ENCODE measurements at regions not wholly inside any gene's neighbourhood (a gene's known extent, or its start where the extent isn't known, plus 50 kb on each side); places are given as distances from the start of the nearest gene placed in this dataset.
A peak's percentile ranks its signal among the peaks of the same experiment; 100 is the strongest.

DNA sequence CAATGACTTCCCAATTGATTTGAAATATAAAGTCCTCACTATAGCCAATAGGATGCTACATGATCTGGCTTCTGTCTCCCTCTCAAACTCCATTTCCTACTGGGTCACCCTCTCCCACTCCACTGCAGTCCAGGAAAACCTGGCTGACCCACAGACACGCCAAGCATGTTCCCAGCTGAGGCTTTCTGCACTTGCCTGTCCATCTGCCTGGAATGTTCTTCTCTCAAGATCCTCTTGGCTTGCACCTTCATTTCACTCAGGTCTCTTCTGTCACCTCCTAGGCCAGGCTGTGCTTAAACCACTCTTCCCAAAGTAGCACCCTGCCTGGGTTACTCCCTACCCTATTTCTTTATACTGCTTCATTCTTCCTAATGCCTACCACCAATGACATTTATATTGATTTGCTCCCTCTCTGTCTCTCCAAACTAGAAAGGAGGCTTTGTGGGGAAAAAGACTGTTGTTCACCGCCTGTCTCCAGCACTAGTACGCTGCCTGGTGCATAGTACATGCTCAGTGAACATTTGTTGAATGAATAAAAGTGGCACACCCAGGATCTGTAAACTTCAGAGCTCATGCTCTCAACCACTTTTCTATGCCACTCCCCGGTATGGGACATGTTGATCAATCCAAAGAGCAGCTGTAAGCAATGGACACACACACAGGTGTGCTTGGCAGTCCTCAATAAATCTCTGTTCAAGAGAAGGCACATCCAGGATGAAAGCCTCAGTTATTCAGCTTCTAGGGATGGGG, 261.3 kb downstream of the FOXO1 start:
- H3K4me3 ChIP-seq, result no peak overlapping the region
- peaks cover 2 to 17% of the 10 kb centered on the region in 2 donors for H3K4me1 ChIP-seq (replicated peaks in 1 of 2)
- H3K27ac ChIP-seq, result no peak overlapping the region
- in situ Hi-C loops (cut with MboI; ENCODE audit: low pct_unique_long_range_greater_than_20kb in 2 of 9, low sequenced_read_pairs in 9 of 9, unreplicated experiment in 9 of 9), result no loop called here
- WGBS, 10 experiments, result 67 to 100% (median 92%) methylated on average over 1 to 4 of the region's 4 CpGs; no CpG with 5 or more reads in 2 of the 10 experiments
- no peak for ATAC-seq (replicated peaks in 6 of 8)

DNA sequence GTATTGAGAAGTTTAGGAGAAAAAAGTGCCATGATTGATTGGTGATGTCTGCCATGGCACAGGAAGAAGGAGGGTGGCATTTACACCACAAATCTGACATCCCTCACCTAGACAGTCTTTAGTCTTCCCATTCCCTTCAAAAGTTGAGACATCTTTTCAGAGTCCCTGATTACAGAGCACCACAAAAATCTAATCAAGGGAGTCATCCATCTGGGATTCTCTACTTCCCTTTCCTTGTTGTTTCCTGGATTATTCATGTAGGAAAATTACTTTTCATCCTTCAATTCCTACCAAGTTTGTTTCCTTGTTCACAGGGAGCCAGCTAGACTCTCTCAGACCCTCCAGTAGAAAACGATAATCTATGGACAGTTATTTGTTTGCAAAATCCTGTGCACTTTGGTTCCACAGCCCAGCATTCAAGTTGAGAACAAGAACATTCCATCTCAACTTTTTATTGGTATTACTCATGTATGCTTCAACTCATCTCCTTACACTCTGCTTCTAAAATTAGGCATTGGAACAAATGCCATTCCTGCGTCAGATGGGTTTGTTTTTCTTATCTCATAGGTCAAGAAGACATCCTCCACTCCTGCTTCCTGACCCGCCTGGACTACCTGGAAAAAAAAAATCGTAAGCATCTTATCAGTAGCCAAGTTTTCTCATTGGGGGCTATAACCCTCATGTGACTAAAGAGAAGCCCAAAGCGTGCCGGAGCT, 259.9 kb downstream of the FOXO1 start:
- WGBS, 10 experiments, result 50 to 100% (median 84%) methylated on average over 1 to 5 of the region's 6 CpGs
- H3K4me1 ChIP-seq (replicated peaks in 1 of 2), result peaks cover 2 to 17% of the 10 kb centered on the region in 2 donors
- ATAC-seq (replicated peaks in 6 of 8), result no peak
- no peak overlapping the region for H3K4me3 ChIP-seq
- in situ Hi-C loops (cut with MboI; ENCODE audit: low pct_unique_long_range_greater_than_20kb in 2 of 9, low sequenced_read_pairs in 9 of 9, unreplicated experiment in 9 of 9), result no loop called here
- H3K27ac ChIP-seq, result no peak overlapping the region

DNA sequence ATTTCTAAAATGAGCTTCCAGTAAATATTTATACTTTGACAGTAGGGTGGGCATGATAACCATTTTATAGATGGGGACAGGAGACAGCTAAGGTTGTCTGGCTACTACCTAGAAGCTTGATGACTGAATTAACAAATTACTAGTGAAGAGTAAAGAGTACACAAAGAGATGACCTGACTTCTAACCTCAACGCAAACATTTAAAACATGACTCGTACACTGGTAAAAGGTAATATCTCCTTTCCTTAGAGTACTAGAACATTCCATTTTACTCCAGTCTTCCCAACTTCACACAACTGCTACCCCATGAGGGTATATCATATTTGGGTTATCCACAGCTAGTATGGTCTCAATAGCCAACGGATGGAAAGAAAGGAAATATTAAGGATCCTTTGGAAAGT, 258.9 kb downstream of the FOXO1 start:
- H3K4me1 ChIP-seq (replicated peaks in 1 of 2), result peaks cover 2 to 10% of the 10 kb centered on the region in 2 donors
- in situ Hi-C loops (cut with MboI; ENCODE audit: low pct_unique_long_range_greater_than_20kb in 2 of 9, low sequenced_read_pairs in 9 of 9, unreplicated experiment in 9 of 9), result no loop called here
- no peak overlapping the region for H3K27ac ChIP-seq
- ATAC-seq (replicated peaks in 6 of 8), result no peak
- WGBS, 10 experiments, result 82 to 100% (median 92%) methylated on average over 2 to 3 of the region's 3 CpGs; no CpG with 5 or more reads in 3 of the 10 experiments
- H3K4me3 ChIP-seq, result no peak overlapping the region

DNA sequence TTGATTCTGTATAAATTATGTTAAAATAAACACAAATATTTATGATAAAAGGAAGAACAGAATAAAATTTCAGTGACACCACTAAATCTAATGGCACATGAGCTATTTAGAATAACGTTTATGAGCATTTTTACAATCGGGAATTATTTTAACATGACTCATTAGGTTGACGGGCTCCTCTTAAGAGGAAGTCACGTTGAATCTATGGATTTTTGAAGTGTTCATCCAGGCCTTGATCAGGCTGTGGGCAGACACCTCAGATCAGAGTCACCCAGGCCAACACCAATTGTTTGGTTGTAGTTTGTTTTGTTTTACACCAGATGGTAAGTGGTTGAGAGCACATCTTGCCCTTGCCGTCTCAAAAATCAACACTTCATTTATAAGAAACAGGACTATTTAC, 257.8 kb downstream of the FOXO1 start:
- H3K27ac ChIP-seq, result no peak overlapping the region
- in situ Hi-C loops (cut with MboI; ENCODE audit: low pct_unique_long_range_greater_than_20kb in 2 of 9, low sequenced_read_pairs in 9 of 9, unreplicated experiment in 9 of 9), result no loop called here
- ATAC-seq (replicated peaks in 6 of 8), result no peak
- no peak overlapping the region for H3K4me3 ChIP-seq
- 12 to 94% (median 77%) methylated on average over 2 to 5 of the region's 5 CpGs for WGBS, 10 experiments
- no peaks in the 10 kb centered on the region for H3K4me1 ChIP-seq (replicated peaks in 1 of 2)

DNA sequence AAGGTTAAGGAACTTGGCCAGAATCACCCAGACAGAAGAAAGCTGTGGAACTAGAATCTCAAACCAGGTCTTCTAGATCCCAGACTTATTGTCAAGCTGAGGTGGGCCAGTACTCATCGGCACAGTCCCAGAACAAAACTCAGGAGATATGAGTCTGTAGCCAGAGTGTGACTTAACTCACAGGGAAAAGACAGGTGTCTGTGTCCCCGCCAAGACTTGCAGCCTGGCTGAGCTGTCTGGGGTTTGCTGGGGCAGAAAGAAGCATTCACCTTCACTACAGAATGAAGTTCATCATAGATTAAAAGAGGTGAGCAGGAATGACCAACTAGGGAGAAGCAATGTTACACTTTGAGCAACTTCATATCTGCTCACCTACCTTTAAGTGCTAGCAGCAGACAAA, 257.2 kb downstream of the FOXO1 start:
- Histone ChIP-seq H3K4me3 (no peak overlapping the region), H3K4me1 (replicated peaks in 1 of 2) (no peaks in the 10 kb centered on the region), H3K27ac (no peak overlapping the region)
- in situ Hi-C loops (cut with MboI; ENCODE audit: low pct_unique_long_range_greater_than_20kb in 2 of 9, low sequenced_read_pairs in 9 of 9, unreplicated experiment in 9 of 9), result no loop called here
- 86 to 100% (median 100%) methylated on average over 1 to 2 of the region's 2 CpGs; no CpG with 5 or more reads in 5 of the 10 experiments for WGBS, 10 experiments
- no peak for ATAC-seq (replicated peaks in 6 of 8)

DNA sequence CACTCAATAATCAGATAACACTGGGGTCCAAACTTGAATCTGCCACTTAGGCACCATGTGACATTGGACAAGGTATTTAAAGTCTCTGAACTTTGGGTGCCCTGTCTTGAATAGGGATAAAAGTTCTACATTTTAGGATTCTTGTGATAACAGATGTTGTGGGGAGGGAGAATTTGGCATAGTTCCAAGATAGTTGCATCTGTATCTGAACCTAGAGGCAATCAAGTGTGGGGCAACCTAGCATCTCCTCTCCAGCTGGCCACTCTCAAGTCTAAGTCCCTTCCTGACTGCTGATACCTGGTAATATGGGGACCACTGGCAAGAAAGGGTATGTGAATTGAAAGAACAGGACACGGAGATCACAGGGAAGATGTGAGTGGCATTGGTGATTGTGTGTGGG, 256.1 kb downstream of the FOXO1 start:
- no peak overlapping the region for H3K4me3 ChIP-seq
- 33 to 100% (median 94%) methylated on average over 1 of the region's 1 CpG; no CpG with 5 or more reads in 4 of the 10 experiments for WGBS, 10 experiments
- no peak overlapping the region for H3K27ac ChIP-seq
- in situ Hi-C loops (cut with MboI; ENCODE audit: low pct_unique_long_range_greater_than_20kb in 2 of 9, low sequenced_read_pairs in 9 of 9, unreplicated experiment in 9 of 9), result no loop called here
- no peak for ATAC-seq (replicated peaks in 6 of 8)
- H3K4me1 ChIP-seq (replicated peaks in 1 of 2), result no peaks in the 10 kb centered on the region

DNA sequence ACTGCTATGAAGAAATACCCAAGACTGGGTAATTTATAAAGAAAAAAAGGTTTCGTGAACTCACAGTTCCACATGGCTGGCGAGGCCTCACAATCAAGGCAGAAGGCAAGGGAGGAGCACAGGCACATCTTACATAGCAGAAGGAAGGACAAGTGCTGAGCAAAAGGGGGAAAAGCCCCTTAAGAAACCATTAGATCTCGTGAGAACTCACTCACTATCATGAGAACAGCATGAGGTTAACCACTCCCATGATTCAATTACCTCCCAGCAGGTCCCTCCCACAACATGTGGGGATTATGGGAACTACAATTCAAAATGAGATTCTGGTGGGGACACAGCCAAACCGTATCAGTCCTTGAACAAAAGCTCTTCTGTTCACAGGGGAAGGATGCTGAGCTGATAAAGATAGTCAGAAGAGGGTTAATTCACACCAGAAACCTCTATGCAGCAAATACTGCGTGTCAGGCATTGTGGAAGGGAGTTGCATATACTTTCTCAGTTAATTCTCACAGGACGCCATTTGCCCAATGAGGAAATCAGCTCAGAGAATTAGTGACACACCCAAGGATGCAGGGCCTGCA, 246.2 kb downstream of the FOXO1 start:
- no peak for ATAC-seq (replicated peaks in 6 of 8)
- 60 to 100% (median 90%) methylated on average over 1 to 6 of the region's 6 CpGs for WGBS, 10 experiments
- in situ Hi-C loops (cut with MboI; ENCODE audit: low pct_unique_long_range_greater_than_20kb in 2 of 9, low sequenced_read_pairs in 9 of 9, unreplicated experiment in 9 of 9), result no loop called here
- H3K4me3 ChIP-seq, result no peak overlapping the region
- H3K4me1 ChIP-seq (replicated peaks in 1 of 2), result no peaks in the 10 kb centered on the region
- no peak overlapping the region for H3K27ac ChIP-seq

DNA sequence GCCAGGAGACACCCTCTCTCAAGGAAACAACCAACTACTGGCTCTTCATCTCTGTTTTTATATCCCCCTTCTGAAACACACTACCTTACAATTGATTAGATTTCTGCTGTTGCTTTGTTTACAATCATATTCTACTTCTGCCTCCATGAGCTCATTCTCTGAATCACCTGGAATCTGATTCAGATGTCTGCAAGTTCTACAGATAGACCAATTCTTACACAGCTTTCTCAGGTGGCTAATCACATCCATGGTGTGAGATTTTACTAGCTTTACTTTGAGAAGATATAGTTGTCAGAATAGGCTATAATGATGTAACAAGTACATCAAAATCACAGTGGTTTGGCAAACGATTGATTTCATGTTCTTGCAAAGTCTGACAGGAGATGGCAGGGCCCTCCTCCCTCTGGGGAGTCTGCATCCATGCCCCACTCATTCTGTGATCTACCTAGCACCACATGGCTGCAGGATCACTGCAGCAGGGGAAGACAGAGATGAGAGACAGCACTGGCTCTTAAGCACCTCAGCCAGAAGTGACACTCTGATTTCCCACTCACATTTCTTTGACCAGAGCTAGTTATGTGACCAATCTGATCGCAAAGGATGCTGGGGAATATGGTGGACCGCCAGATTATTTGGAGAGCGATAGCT, 243.7 kb downstream of the FOXO1 start:
- no peak overlapping the region for H3K27ac ChIP-seq
- ATAC-seq (replicated peaks in 6 of 8), result no peak
- WGBS, 10 experiments, result 60 to 100% (median 81%) methylated on average over 1 to 4 of the region's 4 CpGs; no CpG with 5 or more reads in 4 of the 10 experiments
- no peak overlapping the region for H3K4me3 ChIP-seq
- no peaks in the 10 kb centered on the region for H3K4me1 ChIP-seq (replicated peaks in 1 of 2)
- in situ Hi-C loops (cut with MboI; ENCODE audit: low pct_unique_long_range_greater_than_20kb in 2 of 9, low sequenced_read_pairs in 9 of 9, unreplicated experiment in 9 of 9), result no loop called here

DNA sequence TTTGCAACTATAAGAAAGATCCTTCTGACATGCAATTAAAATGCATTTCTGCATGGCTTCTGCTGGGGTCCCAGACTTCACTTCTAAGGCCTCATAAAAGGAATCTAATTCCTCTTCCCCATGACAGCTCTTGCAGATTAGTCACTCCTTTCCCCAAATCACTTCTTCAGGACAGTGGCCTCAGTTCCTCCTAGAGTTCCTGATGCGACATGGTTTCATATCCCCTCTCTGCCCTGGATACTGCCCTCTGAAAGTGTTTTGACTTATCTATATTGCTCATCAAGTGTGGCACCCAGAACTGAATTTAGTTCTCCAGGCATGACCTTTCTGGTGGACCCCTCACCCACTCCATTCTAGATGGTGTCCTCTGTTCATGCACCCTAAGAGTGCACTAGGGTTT, 238.1 kb downstream of the FOXO1 start:
- WGBS, 10 experiments, result 60 to 100% (median 89%) methylated on average over 1 of the region's 1 CpG; no CpG with 5 or more reads in 7 of the 10 experiments
- no peak overlapping the region for H3K4me3 ChIP-seq
- in situ Hi-C loops (cut with MboI; ENCODE audit: low pct_unique_long_range_greater_than_20kb in 2 of 9, low sequenced_read_pairs in 9 of 9, unreplicated experiment in 9 of 9), result no loop called here

DNA sequence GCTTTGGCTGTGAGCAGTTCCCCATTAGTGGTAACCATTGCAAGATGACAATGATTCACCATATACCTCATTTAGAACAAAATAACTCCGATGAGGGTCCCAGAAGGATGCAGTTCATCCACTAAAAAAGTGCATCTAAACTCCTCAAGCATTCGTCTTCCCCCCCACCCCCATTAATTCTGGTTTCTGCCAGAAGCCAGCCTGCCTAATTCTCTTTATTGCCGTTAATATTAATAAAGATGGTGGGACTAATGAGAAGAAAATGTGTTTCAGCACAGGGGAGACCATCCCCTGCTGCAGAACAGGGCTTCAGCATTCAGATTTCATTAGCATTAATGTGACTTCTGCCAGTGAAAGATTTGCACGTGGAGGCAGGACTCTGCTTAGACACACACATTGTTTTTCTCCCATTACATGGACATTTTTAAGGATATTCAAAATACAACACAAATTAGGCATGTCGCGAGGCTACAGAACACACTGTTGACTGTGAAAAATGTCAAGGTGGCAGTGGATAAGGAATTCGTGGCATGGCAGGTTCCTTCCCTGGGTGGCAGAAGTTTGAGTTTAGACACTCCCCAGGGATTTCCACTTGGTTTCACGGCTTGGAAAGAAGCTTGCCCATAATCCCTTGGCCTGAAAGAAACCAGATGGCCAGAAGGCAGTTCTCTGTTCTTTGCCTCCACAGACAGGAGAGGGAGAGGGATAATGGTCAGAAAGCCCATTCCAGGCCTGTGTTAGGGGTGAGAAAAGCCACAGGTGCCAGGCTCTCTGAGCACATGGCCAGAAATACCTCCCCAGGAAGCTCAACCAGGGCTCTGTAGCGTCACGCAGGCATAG, 236.5 kb downstream of the FOXO1 start:
- ATAC-seq (replicated peaks in 6 of 8), result no peak
- Histone ChIP-seq H3K4me1 (replicated peaks in 1 of 2) (peaks cover 0 to 2% of the 10 kb centered on the region in 2 donors), H3K4me3 (no peak overlapping the region), H3K27ac (no peak overlapping the region)
- 42 to 85% (median 80%) methylated on average over 3 to 10 of the region's 10 CpGs; no CpG with 5 or more reads in 3 of the 10 experiments for WGBS, 10 experiments
- in situ Hi-C loops (cut with MboI; ENCODE audit: low pct_unique_long_range_greater_than_20kb in 2 of 9, low sequenced_read_pairs in 9 of 9, unreplicated experiment in 9 of 9), result no loop called here

More for the DNA sequence above, 238.1 kb downstream of the FOXO1 start:
- Histone ChIP-seq H3K27ac (no peak overlapping the region), H3K4me1 (replicated peaks in 1 of 2) (peaks cover 0 to 2% of the 10 kb centered on the region in 2 donors)
- ATAC-seq (replicated peaks in 6 of 8), result no peak

DNA sequence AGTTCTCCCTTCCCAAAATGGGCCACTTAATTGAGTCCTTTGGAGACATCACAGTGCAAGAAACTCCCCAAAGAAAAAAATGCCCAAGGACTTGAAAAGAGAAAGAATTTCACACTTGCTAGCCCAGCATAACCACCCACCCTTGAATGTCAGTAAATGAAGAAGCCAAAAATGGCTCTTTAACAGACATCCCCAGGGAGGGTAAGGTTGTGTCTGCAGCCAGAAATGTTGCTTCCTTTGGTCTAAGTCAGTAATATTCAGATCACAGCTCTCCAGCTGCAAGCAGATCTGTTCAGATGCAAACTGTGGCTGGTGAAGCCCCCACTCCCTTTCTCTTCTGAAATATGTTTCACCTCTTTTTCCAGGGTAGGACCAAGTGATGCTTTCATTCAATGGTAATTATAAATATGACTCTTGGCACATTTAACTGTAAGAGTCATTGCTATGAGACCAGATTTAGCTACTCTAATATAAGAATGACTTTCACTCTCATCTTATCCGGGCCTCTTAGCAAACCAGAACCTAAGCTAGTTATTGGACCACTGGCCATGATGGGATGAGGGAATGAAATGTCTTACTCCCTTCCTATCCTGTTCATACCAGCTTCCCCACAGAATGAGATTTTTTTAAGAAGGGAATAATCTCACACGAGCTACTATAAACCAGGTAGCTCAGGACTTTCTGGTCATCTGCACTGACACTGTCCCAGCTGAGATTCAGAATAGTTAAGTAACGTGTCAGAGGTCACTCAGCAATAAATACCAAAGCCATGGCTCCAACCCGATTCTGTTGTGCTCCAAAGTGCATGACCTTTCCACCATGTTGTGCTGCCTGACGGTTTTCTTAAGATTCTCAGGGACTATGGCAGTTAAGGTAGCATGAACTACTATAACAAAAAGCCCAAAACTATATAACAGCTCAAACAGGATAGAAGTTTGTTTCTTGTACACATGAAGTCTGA, 234.1 kb downstream of the FOXO1 start:
- peak in 2 of 8 experiments; percentile 32 to 40 for ATAC-seq (replicated peaks in 6 of 8)
- in situ Hi-C loops (cut with MboI; ENCODE audit: low pct_unique_long_range_greater_than_20kb in 2 of 9, low sequenced_read_pairs in 9 of 9, unreplicated experiment in 9 of 9), result no loop called here
- Histone ChIP-seq H3K4me3 (no peak overlapping the region), H3K4me1 (replicated peaks in 1 of 2) (peaks cover 0 to 2% of the 10 kb centered on the region in 2 donors), H3K27ac (no peak overlapping the region)
- 50 to 85% (median 63%) methylated on average over 1 to 4 of the region's 5 CpGs; no CpG with 5 or more reads in 1 of the 10 experiments for WGBS, 10 experiments

Measured in motor neuron (in vitro differentiated cells).